ENCODE measurements at regions not wholly inside any gene's neighbourhood (a gene's known extent, or its start where the extent isn't known, plus 50 kb on each side); places are given as distances from the start of the nearest gene placed in this dataset.

- peak; percentile 82 for TF ChIP-seq CTCF (IDR thresholded peaks at IDR 0.05; ENCODE audit: unreplicated experiment)
- Mint-ChIP-seq H3K4me1 (ENCODE audit: low read depth) (peaks cover 20% of the 10 kb centered on the region), H3K9me3 (ENCODE audit: low read depth) (no peaks in the 10 kb centered on the region), H3K4me3 (ENCODE audit: low read depth) (no peak overlapping the region), H3K27ac (no peak overlapping the region), H3K36me3 (ENCODE audit: insufficient read depth) (no peaks in the 10 kb centered on the region), H3K27me3 (peaks cover 27% of the 10 kb centered on the region)
- DNase-seq (ENCODE audit: low spot score, unreplicated experiment): peak; percentile 14
These were observed 62.2 kb upstream of the PMAIP1 start for GRCh38 chr18:59837586-59837985.

GRCh38 chr18:59835605-59836379, 64.0 kb upstream of the PMAIP1 start:
- Mint-ChIP-seq H3K4me1 (ENCODE audit: low read depth) (peaks cover 20% of the 10 kb centered on the region), H3K9me3 (ENCODE audit: low read depth) (no peaks in the 10 kb centered on the region), H3K27me3 (peaks cover 36% of the 10 kb centered on the region), H3K4me3 (ENCODE audit: low read depth) (no peak overlapping the region), H3K27ac (no peak overlapping the region), H3K36me3 (ENCODE audit: insufficient read depth) (no peaks in the 10 kb centered on the region)
- no peak for TF ChIP-seq CTCF (IDR thresholded peaks at IDR 0.05; ENCODE audit: unreplicated experiment)
- DNase-seq (ENCODE audit: low spot score, unreplicated experiment): no peak

- H3K27me3 Mint-ChIP-seq: peaks cover 36% of the 10 kb centered on the region
- no peaks in the 10 kb centered on the region for H3K36me3 Mint-ChIP-seq (ENCODE audit: insufficient read depth)
- no peak overlapping the region for H3K27ac Mint-ChIP-seq
- H3K9me3 Mint-ChIP-seq (ENCODE audit: low read depth): no peaks in the 10 kb centered on the region
- no peak overlapping the region for H3K4me3 Mint-ChIP-seq (ENCODE audit: low read depth)
- no peak for TF ChIP-seq CTCF (IDR thresholded peaks at IDR 0.05; ENCODE audit: unreplicated experiment)
- peaks cover 12% of the 10 kb centered on the region for H3K4me1 Mint-ChIP-seq (ENCODE audit: low read depth)
- no peak for DNase-seq (ENCODE audit: low spot score, unreplicated experiment)
These were observed 65.5 kb upstream of the PMAIP1 start for GRCh38 chr18:59834267-59834666.

- peaks cover 8% of the 10 kb centered on the region for H3K4me1 Mint-ChIP-seq (ENCODE audit: low read depth)
- H3K36me3 Mint-ChIP-seq (ENCODE audit: insufficient read depth): no peaks in the 10 kb centered on the region
- H3K9me3 Mint-ChIP-seq (ENCODE audit: low read depth): no peaks in the 10 kb centered on the region
- H3K27me3 Mint-ChIP-seq: peaks cover 36% of the 10 kb centered on the region
- TF ChIP-seq CTCF (IDR thresholded peaks at IDR 0.05; ENCODE audit: unreplicated experiment): no peak
- no peak overlapping the region for H3K27ac Mint-ChIP-seq
- DNase-seq (ENCODE audit: low spot score, unreplicated experiment): no peak
- H3K4me3 Mint-ChIP-seq (ENCODE audit: low read depth): no peak overlapping the region
These were observed 66.0 kb upstream of the PMAIP1 start for GRCh38 chr18:59833785-59834184.

GRCh38 chr18:59823596-59824195, 76.1 kb upstream of the PMAIP1 start:
- Mint-ChIP-seq H3K27ac (no peak overlapping the region), H3K27me3 (peaks cover 34% of the 10 kb centered on the region), H3K9me3 (ENCODE audit: low read depth) (no peaks in the 10 kb centered on the region), H3K36me3 (ENCODE audit: insufficient read depth) (no peaks in the 10 kb centered on the region), H3K4me1 (ENCODE audit: low read depth) (no peaks in the 10 kb centered on the region), H3K4me3 (ENCODE audit: low read depth) (no peak overlapping the region)
- DNase-seq (ENCODE audit: low spot score, unreplicated experiment): peak; percentile 50
- TF ChIP-seq CTCF (IDR thresholded peaks at IDR 0.05; ENCODE audit: unreplicated experiment): peak; percentile 86

Measured in progenitor cell of endocrine pancreas (in vitro differentiated cells).